Activated CD8-positive, alpha-beta memory T cell treated with anti-CD3 and anti-CD28 coated beads, Interleukin-2, amount 50 U/mL, for 24 hours (primary cell): ENCODE measurements at regions not wholly inside any gene's neighbourhood (a gene's known extent, or its start where the extent isn't known, plus 50 kb on each side); places are given as distances from the start of the nearest gene placed in this dataset.
"Not testable (repeated sequence)": the region's sequence is repeated elsewhere in the genome, so short reads cannot be mapped to it uniquely, and the experiment has no call there.

Experiments used
- DNase-seq: peaks from one replicate; pipeline ENCODE4 v3.0.0-alpha.2; 2020; ENCODE audit errors: extremely low read depth

DNA sequence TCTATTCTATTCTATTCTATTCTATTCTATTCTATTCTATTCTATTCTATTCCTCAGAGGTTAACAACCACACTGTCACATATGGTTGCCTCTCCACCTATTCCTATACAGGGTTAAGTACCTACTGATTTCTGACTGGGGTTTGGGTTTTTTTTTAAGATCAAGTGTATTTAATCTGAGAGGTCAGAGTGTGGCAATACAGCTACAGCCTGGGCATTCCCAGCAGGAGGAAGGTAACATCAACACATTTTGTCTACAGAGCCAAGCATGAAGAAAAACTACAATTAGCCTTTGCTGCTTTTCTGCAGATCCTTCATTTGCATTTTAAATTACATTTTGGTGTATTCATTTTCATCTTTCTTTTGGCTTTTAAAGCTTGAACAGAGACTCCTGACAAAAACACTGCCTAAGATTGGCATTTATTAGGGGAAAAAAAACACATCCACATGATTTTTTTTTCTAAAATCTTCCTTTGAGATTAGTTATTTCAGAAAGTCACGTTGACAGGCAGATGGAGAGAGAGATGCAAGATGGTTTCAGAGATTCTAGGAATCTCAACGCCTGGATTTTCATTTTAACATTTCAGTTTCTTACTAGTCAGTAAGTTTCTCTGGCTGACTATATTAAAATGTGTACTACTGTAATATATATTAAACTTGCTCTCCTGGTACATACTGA lies 255.9 kb upstream of the TET2 start:
- no peak for DNase-seq

DNA sequence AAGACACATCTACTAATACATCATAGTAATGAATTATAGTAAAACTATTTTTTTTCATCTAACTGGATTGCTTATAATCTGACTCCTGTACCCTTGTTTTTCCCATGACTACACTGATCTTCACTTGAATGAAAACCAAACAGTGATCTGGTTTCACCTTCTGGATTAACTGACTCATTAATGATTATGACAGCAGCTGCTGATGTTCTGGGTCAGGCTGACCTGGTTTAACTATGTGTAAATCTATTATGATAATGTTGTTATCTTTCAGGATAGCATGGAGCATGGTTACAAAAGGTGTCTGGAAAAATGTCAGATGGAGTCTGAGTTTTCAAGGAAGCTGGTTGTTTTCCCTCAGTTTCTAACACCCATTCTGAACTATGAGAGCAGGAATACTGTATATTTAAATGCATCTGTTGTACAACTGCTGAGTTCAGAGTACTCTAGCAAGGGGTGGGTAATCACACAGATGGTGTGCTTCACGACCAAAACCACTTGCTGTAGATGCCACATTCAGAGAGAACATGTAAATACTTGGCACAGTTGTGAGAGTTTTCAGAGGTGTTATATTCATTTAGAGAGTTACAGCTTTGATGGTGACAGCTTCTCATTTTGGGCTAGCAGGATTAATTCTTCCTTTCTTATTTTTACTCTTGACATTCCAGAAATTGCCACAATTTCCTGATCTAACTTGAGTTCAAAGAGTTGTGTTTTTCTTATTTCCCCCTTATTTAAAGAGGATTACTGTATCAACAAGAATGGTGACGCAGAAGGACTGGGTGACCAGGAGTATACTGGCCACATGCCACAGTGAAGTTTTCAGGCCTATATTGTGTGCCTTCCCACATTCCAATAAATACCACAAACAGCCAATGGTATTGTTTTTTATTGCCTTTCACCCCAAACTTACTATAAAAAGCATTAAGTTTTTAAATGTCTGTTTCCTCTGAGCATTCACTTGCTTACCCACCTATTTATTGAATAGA lies 249.7 kb upstream of the TET2 start:
- DNase-seq = no peak

DNA sequence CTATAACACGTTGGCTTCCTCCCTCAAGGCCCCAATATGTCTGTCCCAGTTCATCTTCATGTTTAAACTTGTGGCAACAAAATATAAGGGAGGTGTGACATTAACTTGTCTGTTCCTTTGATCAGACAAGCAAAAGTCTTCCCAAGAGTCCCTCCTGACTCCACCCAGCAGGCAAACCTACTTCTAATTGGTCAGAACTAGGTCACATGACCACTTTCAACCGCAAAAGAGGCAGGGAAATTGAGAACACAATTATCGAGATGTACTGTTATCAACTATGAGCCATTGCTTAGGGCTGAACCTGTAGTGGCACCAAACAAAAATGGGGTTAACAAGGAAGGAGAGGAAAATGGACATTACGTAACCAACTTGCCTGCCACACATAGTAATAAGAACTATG lies 246.8 kb upstream of the TET2 start:
- no peak for DNase-seq

DNA sequence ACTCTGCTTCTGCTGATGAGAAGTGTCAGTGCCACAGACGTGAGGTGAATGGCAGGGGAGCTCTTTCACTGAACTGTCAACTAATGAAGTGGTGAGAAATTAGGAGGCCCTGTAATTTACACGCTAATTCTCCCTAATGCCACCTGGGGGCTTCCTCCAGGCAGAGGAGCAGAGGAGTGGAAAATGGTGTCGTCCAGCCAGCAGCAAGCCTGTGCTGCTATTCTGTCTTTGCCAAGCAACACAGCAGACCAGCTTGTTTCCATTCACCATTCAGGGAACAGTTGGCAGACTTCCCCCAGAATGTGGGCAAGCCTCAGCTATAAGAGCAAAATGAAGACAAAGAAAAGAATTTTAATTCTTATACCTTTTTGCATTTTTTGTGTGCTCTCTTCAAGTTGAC lies 245.2 kb upstream of the TET2 start:
- no peak for DNase-seq

DNA sequence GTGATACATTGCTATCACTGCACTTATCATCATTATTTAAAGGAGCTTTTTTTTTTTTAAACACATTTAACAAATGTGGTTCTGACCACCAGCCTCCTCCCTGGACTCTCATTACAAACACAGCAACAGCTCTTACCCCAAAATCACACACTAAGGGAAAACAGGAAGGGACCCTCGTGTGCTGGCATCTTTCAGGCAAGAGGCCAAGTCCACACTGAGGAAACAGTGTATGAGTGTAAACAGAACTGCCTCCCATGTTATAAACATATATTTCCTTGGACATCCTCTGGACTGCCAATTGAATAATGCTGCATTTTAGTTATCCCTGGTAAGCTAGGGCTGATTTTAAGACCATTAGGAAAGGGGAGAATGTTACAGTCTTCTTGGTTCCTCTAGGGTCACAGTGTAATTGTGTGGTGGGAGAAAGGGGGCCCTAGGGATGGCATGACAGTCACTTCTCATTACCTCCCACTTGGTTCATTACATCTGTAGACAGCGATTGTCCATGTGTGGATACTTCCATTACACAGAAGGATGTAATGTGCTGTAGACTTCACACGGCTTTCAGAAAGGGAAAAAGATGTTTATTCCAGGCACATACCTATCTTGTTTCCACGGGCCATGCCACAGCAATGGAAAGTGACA lies 244.6 kb upstream of the TET2 start:
- no peak for DNase-seq

DNA sequence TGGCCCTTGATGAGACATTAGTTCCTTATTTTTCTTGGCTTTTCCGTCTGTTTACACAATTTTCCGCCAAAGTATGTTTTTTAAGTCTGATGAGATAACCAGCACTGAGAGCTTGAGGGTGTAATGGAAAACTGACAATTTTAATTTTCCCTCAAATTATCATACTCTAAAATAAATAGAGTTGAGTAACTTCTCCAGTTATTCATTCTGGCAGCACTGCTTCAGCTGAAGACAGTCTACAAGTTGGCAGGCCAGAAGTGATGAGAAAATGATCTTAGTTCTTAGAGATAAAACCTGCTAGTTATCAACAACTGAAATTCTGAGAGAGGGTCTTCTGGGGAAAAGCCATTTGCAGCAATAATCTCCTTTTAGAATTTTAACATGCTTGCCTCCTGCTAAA lies 241.6 kb upstream of the TET2 start:
- DNase-seq = no peak

DNA sequence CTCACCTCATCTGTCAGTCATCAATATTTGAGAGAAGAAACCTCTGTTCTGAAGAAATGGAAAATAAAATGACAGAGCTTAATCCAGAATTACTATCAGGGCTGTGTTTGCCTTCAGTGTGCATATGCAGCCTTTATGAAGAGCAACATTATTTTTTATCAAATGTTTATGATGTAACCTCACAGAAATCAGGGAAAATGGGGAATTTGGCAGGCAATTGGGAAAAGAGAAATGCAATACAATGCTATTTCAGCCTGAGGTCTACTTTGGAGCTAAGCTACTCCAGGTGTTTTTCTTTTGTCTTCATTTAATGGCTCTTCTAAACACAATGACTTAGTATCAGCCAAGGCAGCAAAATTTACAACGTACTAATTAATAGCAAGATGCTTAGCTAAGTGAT lies 241.1 kb upstream of the TET2 start:
- DNase-seq = no peak

DNA sequence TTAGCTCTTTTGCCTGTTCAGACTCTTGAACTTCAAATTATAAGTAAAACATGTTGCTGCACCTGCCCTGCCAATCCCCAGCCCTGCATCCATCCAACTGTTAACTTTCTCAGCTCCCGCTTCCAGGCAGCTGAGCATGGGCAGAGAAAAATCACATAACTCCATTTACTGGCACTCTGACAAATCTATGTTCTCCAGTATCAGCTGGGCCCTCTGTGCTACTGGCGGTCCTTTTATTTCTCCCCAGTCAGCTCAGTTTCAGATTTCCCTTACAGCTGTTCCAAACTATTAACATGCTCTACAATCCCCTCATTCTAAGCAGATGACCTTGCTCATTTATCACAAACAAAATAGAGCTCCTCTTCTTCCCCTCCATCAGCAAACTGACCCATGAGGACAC lies 240.4 kb upstream of the TET2 start:
- DNase-seq = no peak

DNA sequence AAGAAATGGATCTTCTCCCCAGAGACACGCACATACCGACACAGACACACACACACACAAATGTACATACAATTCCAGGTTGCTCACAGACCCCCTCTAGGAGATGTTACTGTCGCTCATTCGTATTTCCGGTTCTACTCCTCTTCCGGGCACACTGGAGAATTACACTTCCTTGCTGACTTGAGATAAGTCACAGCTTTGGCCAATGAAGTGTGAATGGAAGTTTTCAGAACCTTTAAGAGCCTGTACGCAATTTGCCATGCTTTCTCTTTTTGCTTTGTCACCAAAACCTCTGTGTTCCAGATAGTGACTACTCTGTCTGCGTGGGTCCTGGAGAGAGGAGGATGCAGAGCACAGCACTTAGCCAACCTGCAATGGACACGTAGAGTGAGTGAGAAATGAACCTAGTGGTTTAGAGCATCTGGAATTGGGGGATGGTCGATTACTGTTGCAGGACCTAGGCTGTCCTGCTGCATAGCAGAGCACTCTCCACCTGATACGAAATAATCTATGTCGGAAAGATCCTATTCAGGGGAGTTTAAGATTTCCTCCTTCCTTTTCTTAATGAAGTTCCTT lies 239.5 kb upstream of the TET2 start:
- no peak for DNase-seq

DNA sequence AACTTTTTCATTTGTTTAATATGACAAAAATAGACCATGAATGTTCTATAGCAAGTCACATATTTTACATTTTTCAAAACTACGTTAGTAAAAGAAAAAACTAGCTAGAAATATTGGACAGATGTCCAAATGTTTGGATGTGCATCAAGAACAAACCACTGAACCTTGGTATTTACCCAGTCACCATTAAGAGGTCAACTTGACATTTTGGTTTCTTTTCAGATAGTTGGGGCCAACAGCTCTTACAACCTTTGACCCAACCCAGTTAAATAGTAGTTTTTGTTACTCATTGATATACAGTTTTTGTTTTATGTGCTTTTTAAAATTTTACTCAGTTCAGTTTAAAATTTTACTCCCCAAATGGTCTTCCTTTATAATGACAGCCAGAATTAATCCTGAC lies 238.7 kb upstream of the TET2 start:
- no peak for DNase-seq

DNA sequence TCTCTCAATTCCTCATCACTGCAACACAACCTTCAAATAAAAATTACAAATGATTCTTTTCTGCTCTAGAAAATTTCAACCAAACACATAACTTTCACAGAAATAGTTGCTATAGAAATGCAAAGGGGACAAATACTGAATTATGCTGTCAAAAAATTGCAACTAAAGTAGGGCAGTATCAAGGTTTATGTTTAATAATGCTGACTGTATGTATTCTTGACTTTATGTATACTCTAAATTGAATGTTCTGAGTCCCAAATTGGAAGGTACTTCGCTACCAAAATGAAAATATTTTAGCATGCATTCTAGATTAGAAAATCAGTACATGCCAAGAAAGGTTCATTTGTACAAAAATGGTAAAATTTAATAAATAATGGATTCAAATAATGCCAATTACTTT lies 237.3 kb upstream of the TET2 start:
- no peak for DNase-seq

DNA sequence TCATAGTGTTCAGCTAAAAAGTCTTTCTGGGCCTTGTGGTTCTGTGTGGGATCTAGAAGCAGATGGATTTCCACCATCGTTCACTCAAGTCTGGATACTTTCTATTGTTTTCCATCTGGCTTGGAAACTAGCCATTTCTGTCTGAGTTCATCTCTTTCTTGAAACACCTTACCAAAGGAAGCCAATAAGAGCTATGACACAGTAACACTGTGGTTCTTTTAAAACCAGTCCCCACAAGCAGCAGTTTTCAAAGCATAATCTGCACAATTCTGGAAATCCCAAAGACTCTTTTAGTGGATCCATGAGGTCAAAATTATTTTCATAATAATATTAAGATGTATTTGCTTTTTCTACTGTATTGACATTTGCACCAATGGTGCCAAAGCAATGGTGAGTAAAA lies 234.2 kb upstream of the TET2 start:
- DNase-seq = no peak

DNA sequence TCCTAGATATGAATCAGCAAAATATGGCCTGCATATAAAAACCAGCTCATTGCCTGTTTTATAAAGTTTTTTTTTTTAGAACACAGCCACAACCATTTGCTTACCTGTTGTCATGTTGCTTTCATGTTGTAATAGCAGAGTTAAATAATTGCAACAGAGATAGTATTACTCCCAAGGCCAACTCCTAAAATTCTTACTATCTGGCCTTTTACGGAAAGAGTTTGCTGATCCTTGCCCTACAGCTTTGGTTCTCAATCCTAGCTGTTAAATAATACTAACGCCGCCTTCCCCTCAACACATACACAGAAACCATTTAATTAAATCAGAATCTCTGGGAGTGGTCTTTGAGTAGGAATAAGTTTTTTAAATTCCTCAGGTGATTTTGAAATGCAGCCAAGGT lies 231.3 kb upstream of the TET2 start:
- DNase-seq = no peak

DNA sequence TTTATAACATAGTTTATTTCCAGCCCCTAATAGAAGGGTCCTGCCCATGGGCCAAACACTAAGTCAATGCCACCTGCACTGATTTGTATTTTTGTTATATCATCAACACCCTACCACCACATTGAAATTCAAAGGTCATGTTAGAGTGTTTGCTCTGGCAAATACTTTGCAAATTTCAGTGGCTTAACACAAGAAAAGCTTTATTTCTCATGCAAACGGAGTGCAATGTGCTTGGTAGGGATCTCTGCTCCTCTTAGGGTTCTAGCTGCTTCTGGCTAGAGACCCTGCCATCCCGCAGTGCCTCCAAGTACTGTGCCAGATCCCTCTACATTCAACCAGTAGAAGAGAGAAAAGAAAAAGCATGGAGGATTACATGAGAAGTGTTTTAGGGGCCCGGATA lies 230.8 kb upstream of the TET2 start:
- no peak for DNase-seq

DNA sequence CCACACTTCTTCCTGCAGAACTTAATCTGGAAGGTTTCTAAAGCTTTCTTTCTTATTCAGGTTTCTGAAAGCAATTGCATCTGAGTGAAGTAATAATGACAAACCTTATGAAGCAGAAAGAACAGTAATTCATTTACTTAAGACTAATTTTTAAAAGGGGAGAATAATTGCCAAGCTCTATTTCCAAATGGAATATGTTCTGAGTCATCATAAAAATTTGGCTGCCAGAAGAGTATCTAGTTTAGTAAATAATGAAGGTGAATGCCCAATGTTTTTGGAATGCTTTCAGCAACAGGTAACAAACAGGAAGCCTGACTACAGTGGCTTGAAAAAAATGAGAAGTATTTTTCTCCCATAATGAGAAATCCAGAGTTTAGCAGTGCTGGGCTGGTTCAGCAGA lies 227.3 kb upstream of the TET2 start:
- no peak for DNase-seq

DNA sequence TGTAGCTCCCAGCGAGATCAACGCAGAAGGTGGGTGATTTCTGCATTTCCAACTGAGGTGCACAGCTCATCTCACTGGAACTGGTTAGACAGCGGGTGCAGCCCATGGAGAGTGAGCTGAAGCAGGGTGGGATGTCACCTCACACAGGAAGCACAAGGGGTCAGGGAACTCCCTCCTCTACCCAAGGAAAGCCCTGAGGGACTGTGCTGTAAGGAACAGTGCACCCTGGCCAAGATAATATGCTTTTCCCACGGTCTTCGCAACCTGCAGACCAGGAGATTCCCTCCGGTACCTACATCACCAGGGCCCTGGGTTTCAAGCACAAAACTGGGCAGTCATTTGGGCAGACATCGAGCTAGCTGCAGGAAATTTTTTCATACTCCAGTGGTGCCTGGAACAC lies 216.4 kb upstream of the TET2 start:
- DNase-seq = no peak

DNA sequence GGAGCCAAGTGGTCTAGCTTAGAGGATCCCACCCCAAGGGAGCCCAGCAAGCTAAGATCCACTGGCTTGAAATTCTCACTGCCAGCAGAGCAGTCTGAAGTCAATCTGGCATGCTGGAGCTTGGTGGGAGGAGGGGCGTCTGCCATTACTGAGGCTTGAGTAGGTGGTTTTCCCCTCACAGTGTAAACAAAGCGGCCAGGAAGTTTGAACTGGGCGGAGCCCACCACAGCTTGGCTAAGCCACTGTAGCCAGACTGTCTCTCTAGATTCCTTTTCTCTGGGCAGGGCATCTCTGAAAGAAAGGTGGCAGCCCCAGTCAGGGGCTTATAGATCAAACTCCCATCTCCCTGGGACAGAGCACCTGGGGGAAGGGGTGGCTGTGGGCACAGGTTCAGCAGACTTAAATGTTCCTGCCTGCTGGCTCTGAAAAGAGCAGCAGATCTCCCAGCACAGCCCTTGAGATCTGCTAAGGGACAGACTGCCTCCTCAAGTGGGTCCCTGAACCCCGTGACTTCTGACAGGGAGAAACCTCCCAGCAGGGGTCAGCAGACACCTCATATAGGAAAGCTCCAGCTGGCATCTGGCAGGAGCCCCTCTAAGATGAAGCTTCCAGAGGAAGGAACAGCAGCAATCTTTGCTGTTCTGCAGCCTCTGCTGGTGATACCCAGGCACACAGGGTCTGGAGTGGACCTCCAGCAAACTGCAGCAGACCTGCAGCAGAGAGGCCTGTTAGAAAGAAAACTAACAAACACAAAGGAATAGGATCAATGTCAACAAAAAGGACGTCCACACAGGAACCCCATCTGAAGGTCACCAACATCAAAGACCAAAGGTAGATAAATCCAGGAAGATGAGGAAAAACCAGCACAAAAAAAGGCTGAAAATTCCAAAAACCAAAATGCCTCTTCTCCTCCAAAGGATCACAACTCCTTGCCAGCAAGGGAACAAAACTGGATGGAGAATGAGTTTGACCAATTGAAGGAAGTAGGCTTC lies 215.6 kb upstream of the TET2 start:
- DNase-seq = not testable (repeated sequence)

DNA sequence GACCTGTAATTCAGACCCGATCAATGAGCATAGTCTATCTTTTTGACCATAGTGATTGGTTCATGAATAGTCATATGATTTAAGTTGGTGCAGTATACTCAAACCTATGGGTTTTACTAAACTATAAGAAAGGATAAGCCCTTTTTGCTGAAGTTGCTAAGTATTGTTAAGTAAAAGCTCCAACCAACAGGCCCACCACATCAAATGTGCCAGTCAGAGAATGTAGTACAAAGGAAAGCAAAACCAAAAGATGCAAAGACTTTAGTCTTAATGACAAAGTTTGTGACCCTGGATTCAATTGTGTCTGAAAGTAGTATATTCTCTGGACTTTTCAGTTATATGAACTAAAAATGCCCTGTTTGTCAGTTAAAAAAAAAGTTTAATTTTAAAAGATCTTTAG lies 208.1 kb upstream of the TET2 start:
- no peak for DNase-seq

DNA sequence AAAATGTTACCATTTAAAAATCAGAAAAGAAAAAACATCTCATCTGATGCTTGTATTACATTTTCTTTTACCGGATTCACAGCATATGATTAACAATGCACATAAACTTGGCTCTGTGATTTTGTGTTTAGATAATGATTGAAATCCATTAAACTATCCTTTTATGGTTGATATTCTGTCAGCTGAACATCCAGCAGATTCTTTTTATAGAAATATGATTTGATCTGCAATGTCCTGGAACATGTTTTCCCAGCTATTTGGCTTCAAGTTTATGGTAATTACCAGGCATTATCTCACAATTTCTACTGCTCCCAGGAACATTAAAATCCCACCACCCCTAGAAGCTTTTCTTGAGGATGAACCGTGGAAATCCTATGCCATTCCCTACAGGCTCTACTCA lies 205.7 kb upstream of the TET2 start:
- DNase-seq = no peak

DNA sequence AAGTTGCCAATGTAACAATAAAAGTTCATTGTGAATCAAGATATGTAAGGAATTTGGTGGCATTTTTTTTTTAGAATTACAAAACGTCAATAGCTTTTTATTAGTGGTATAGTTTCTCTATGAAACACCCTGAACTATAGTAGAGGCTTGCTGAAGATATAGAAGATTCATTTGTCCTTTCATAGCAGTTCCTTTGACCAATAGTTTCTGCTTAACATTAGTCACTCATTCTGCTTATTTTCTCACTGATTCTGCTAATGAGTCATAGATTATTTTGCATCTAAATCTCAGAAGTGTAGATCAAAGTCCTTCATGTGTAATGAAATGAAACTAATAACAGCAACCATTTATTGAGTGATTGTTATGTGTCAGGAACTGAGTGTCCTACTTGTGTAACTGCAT lies 205.0 kb upstream of the TET2 start:
- DNase-seq = no peak
